Calu3 (cell line): ENCODE measurements at regions not wholly inside any gene's neighbourhood (a gene's known extent, or its start where the extent isn't known, plus 50 kb on each side); places are given as distances from the start of the nearest gene placed in this dataset.

Experiments used
- BruUV-seq: library from RNA; stranded (reverse); fragments of 400-500 nt; replicated peaks from 2 replicates; lab custom pipeline; 2021; lab: Mats Ljungman, UMichigan
- CTCF ChIA-PET: fragments of 300-600 bp; sonication (Branson Sonifier 250); formaldehyde crosslinking; loops from one replicate; lab custom pipeline; 2022; ENCODE audit warnings: antibody characterized with exemption; lab: Charles Lee
- DNase-seq: peaks from one replicate; pipeline ENCODE4 v3.0.0; 2022
- H3K27ac Mint-ChIP-seq: one replicate; pipeline ENCODE4 v1.8.0; 2022; ENCODE audit warnings: mixed read lengths; ENCODE audit not compliant: unreplicated experiment
- H3K27me3 Mint-ChIP-seq: one replicate; pipeline ENCODE4 v1.8.0; 2022; ENCODE audit warnings: mixed read lengths; ENCODE audit not compliant: unreplicated experiment
- H3K36me3 Mint-ChIP-seq: one replicate; pipeline ENCODE4 v1.8.0; 2022; ENCODE audit warnings: mild to moderate bottlenecking, moderate library complexity, mixed read lengths; ENCODE audit not compliant: insufficient read depth, unreplicated experiment
- H3K4me1 Mint-ChIP-seq: one replicate; pipeline ENCODE4 v1.8.0; 2022; ENCODE audit warnings: mild to moderate bottlenecking, low read depth, mixed read lengths; ENCODE audit not compliant: unreplicated experiment
- H3K4me3 Mint-ChIP-seq: one replicate; pipeline ENCODE4 v1.8.0; 2022; ENCODE audit warnings: mild to moderate bottlenecking, low read depth, moderate library complexity, mixed read lengths; ENCODE audit not compliant: unreplicated experiment
- H3K9me3 Mint-ChIP-seq: one replicate; pipeline ENCODE4 v1.8.0; 2022; ENCODE audit warnings: low read depth, mixed read lengths; ENCODE audit not compliant: unreplicated experiment
- CTCF ChIP-seq: fragments of 200-600 bp; IDR thresholded peaks from one replicate; pipeline ENCODE4 v1.8.0; 2022; ENCODE audit warnings: antibody characterized with exemption; ENCODE audit not compliant: unreplicated experiment
- intact Hi-C: fragments of 100-400 bp; cut with micrococcal nuclease; formaldehyde crosslinking; loops from one replicate; pipeline ENCODE4 v1.10.0; 2022; ENCODE audit not compliant: unreplicated experiment

- intact Hi-C loops = no loop called here
- Mint-ChIP-seq H3K9me3 (no peaks in the 10 kb centered on the region), H3K4me1 (no peaks in the 10 kb centered on the region), H3K27ac (no peak overlapping the region), H3K36me3 (no peaks in the 10 kb centered on the region), H3K4me3 (no peak overlapping the region), H3K27me3 (peaks cover 37% of the 10 kb centered on the region)
- BruUV-seq = no TSS peak
- CTCF ChIA-PET = no interaction called here
- no peak for TF ChIP-seq CTCF
- DNase-seq = no peak
Observed at GRCh38 chr9:27933210-27934025, 360.1 kb upstream of the C9orf72 start.

- no TSS peak for BruUV-seq
Observed at GRCh38 chr9:27934471-27934870, 361.2 kb upstream of the C9orf72 start.

GRCh38 chr9:27939186-27939585, 365.9 kb upstream of the C9orf72 start:
- no peaks in the 10 kb centered on the region for H3K4me1 Mint-ChIP-seq
- TF ChIP-seq CTCF = no peak
- BruUV-seq = no TSS peak
- H3K4me3 Mint-ChIP-seq = no peak overlapping the region
- H3K9me3 Mint-ChIP-seq = no peaks in the 10 kb centered on the region
- CTCF ChIA-PET = no interaction called here
- intact Hi-C loops = no loop called here
- no peak for DNase-seq
- no peak overlapping the region for H3K27ac Mint-ChIP-seq
- H3K36me3 Mint-ChIP-seq = no peaks in the 10 kb centered on the region
- H3K27me3 Mint-ChIP-seq = peaks cover 26% of the 10 kb centered on the region

More at GRCh38 chr9:27934471-27934870, 361.2 kb upstream of the C9orf72 start:
- no peak for DNase-seq
- intact Hi-C loops = no loop called here
- no peak overlapping the region for H3K4me3 Mint-ChIP-seq
- H3K27me3 Mint-ChIP-seq = peaks cover 37% of the 10 kb centered on the region
- TF ChIP-seq CTCF = no peak
- H3K27ac Mint-ChIP-seq = no peak overlapping the region
- CTCF ChIA-PET = no interaction called here
- no peaks in the 10 kb centered on the region for H3K9me3 Mint-ChIP-seq
- H3K36me3 Mint-ChIP-seq = no peaks in the 10 kb centered on the region
- H3K4me1 Mint-ChIP-seq = no peaks in the 10 kb centered on the region

- Mint-ChIP-seq H3K27ac (no peak overlapping the region), H3K4me1 (no peaks in the 10 kb centered on the region), H3K4me3 (no peak overlapping the region), H3K9me3 (no peaks in the 10 kb centered on the region), H3K27me3 (peaks cover 12% of the 10 kb centered on the region), H3K36me3 (no peaks in the 10 kb centered on the region)
- TF ChIP-seq CTCF = no peak
- intact Hi-C loops = no loop called here
- DNase-seq = no peak
- BruUV-seq = no TSS peak
- CTCF ChIA-PET = no interaction called here
Observed at GRCh38 chr9:27940535-27940934, 367.3 kb upstream of the C9orf72 start.
